ENCODE measurements at regions not wholly inside any gene's neighbourhood (a gene's known extent, or its start where the extent isn't known, plus 50 kb on each side); places are given as distances from the start of the nearest gene placed in this dataset.

DNA sequence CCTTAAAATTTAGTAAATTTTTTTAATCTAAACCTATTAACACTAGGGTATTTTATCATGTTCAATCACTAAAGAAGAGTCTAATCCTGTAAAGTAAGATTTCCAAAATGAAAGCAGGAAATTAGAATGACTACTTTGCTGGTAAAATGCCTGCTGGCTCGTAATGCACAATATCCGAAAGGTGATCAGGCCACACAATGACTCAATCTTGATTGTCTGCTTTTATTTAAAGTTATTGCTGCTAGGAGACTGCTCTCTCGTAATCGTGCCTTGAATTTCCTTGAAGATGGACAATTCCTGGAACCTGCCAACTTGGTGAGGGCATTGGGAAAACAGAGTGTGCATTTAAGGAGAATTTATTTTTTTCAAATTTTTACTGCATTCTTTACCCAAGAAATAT lies 1786.5 kb upstream of the RAG2 start:
- TF ChIP-seq POLR2A (IDR thresholded peaks at IDR 0.05; ENCODE audit: low read length) (no peak), GATA1 (IDR thresholded peaks at IDR 0.05; ENCODE audit: low read depth, low read length) (no peak)
